ENCODE measurements at regions not wholly inside any gene's neighbourhood (a gene's known extent, or its start where the extent isn't known, plus 50 kb on each side); places are given as distances from the start of the nearest gene placed in this dataset.

DNA sequence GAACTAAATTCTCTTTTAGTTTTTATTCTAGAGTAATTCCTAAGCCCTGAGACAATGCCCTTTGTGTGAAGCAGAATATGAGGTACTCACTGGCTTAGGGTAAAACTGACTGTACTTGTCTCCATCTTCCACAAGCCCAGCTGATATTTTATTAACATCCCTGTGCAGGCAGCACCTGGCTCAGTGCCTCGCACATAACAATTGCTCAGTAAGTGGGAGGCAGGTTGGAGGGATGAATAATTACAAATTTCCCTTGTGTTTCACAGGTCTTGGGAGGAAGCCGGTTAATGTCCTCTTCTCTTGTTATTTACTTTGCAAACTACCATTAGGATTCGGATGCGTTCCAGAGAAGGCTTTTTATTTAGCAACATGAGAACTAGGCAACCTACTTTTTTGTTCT is 249.8 kb upstream of the FSHR start:
- H3K36me3 ChIP-seq (ENCODE audit: insufficient read depth, low read length): no peaks in the 10 kb centered on the region
- H3K4me3 ChIP-seq: no peak overlapping the region
- no peak overlapping the region for H3K9ac ChIP-seq (ENCODE audit: insufficient read length)
- H3K27ac ChIP-seq: no peak overlapping the region
- TF ChIP-seq EZH2 (IDR thresholded peaks at IDR 0.05) (no peak), POLR2AphosphoS5 (IDR thresholded peaks at IDR 0.05; ENCODE audit: borderline replicate concordance, low read depth, low read length) (no peak), FOXP2 (optimal IDR thresholded peaks at IDR 0.05; ENCODE audit: control extremely low read depth, extremely low read length, insufficient read depth) (no peak)
- DNase-seq (ENCODE audit: low read depth, low spot score): no peak
- H3K9me3 ChIP-seq (ENCODE audit: low read depth, low read length): no peaks in the 10 kb centered on the region

DNA sequence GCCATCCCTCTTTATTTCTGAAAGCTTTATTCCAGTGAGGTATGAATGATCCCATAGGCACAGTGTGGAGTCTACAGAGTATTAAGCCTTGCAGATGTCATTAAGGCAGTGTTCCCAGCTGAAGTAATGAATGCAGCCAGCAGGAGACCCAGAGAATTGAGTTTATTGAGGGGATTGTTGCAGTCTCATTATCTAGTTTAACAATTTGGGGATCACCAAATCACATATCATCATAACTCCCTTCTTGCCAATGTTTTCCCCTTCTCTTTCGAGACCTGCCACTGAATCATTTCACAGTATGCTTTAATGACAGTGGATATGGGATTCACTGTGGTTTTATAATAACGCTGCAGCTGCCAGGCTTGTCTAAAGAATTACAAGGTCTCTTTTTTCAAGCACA is 249.3 kb upstream of the FSHR start:
- no peak overlapping the region for H3K9ac ChIP-seq (ENCODE audit: insufficient read length)
- no peaks in the 10 kb centered on the region for H3K36me3 ChIP-seq (ENCODE audit: insufficient read depth, low read length)
- H3K9me3 ChIP-seq (ENCODE audit: low read depth, low read length): no peaks in the 10 kb centered on the region
- TF ChIP-seq POLR2AphosphoS5 (IDR thresholded peaks at IDR 0.05; ENCODE audit: borderline replicate concordance, low read depth, low read length): no peak
- no peak for TF ChIP-seq EZH2 (IDR thresholded peaks at IDR 0.05)
- TF ChIP-seq FOXP2 (optimal IDR thresholded peaks at IDR 0.05; ENCODE audit: control extremely low read depth, extremely low read length, insufficient read depth): no peak
- H3K27ac ChIP-seq: no peak overlapping the region
- H3K4me3 ChIP-seq: no peak overlapping the region
- DNase-seq (ENCODE audit: low read depth, low spot score): no peak

GRCh38 chr2:49379406-49379805 is 225.1 kb upstream of the FSHR start:
- H3K27ac ChIP-seq: no peak overlapping the region
- H3K4me3 ChIP-seq: no peak overlapping the region
- no peaks in the 10 kb centered on the region for H3K36me3 ChIP-seq (ENCODE audit: insufficient read depth, low read length)
- no peak for TF ChIP-seq FOXP2 (optimal IDR thresholded peaks at IDR 0.05; ENCODE audit: control extremely low read depth, extremely low read length, insufficient read depth)
- no peak for TF ChIP-seq EZH2 (IDR thresholded peaks at IDR 0.05)
- no peak for TF ChIP-seq POLR2AphosphoS5 (IDR thresholded peaks at IDR 0.05; ENCODE audit: borderline replicate concordance, low read depth, low read length)
- H3K9me3 ChIP-seq (ENCODE audit: low read depth, low read length): no peaks in the 10 kb centered on the region
- H3K9ac ChIP-seq (ENCODE audit: insufficient read length): no peak overlapping the region
- no peak for DNase-seq (ENCODE audit: low read depth, low spot score)

GRCh38 chr2:49371128-49371701 is 216.9 kb upstream of the FSHR start:
- Histone ChIP-seq H3K27ac (no peak overlapping the region), H3K4me3 (no peak overlapping the region), H3K9me3 (ENCODE audit: low read depth, low read length) (no peaks in the 10 kb centered on the region), H3K9ac (ENCODE audit: insufficient read length) (no peak overlapping the region), H3K36me3 (ENCODE audit: insufficient read depth, low read length) (no peaks in the 10 kb centered on the region)
- no peak for DNase-seq (ENCODE audit: low read depth, low spot score)
- TF ChIP-seq EZH2 (IDR thresholded peaks at IDR 0.05): no peak
- TF ChIP-seq POLR2AphosphoS5 (IDR thresholded peaks at IDR 0.05; ENCODE audit: borderline replicate concordance, low read depth, low read length): no peak
- no peak for TF ChIP-seq FOXP2 (optimal IDR thresholded peaks at IDR 0.05; ENCODE audit: control extremely low read depth, extremely low read length, insufficient read depth)

GRCh38 chr2:49369650-49370049 is 215.3 kb upstream of the FSHR start:
- Histone ChIP-seq H3K27ac (no peak overlapping the region), H3K9me3 (ENCODE audit: low read depth, low read length) (no peaks in the 10 kb centered on the region), H3K9ac (ENCODE audit: insufficient read length) (no peak overlapping the region), H3K4me3 (no peak overlapping the region), H3K36me3 (ENCODE audit: insufficient read depth, low read length) (no peaks in the 10 kb centered on the region)
- no peak for TF ChIP-seq EZH2 (IDR thresholded peaks at IDR 0.05)
- no peak for TF ChIP-seq FOXP2 (optimal IDR thresholded peaks at IDR 0.05; ENCODE audit: control extremely low read depth, extremely low read length, insufficient read depth)
- no peak for TF ChIP-seq POLR2AphosphoS5 (IDR thresholded peaks at IDR 0.05; ENCODE audit: borderline replicate concordance, low read depth, low read length)
- DNase-seq (ENCODE audit: low read depth, low spot score): no peak

DNA sequence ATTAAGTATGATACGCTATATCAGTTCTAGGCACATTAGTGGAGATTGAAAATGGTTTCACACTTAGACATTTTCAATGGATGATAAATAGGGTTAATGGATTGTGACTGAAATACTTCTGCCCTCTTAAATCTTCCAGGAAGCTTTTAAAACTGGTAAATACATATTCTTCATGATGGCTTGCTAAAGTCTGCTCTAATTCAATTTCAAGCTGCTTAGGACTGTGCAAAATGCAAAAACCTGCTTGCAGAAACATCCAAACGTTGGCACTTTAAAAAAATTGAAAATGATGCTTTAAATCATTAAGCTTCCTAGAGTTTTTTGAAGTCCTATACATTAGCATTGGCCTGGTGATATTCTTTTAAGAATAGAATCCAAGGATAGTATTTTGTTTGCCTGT is 214.8 kb upstream of the FSHR start:
- Histone ChIP-seq H3K27ac (no peak overlapping the region), H3K4me3 (no peak overlapping the region), H3K36me3 (ENCODE audit: insufficient read depth, low read length) (no peaks in the 10 kb centered on the region), H3K9me3 (ENCODE audit: low read depth, low read length) (no peaks in the 10 kb centered on the region), H3K9ac (ENCODE audit: insufficient read length) (no peak overlapping the region)
- DNase-seq (ENCODE audit: low read depth, low spot score): no peak
- TF ChIP-seq EZH2 (IDR thresholded peaks at IDR 0.05) (no peak), POLR2AphosphoS5 (IDR thresholded peaks at IDR 0.05; ENCODE audit: borderline replicate concordance, low read depth, low read length) (no peak), FOXP2 (optimal IDR thresholded peaks at IDR 0.05; ENCODE audit: control extremely low read depth, extremely low read length, insufficient read depth) (no peak)

GRCh38 chr2:49367003-49367402 is 212.7 kb upstream of the FSHR start:
- no peaks in the 10 kb centered on the region for H3K36me3 ChIP-seq (ENCODE audit: insufficient read depth, low read length)
- TF ChIP-seq POLR2AphosphoS5 (IDR thresholded peaks at IDR 0.05; ENCODE audit: borderline replicate concordance, low read depth, low read length) (no peak), FOXP2 (optimal IDR thresholded peaks at IDR 0.05; ENCODE audit: control extremely low read depth, extremely low read length, insufficient read depth) (no peak), EZH2 (IDR thresholded peaks at IDR 0.05) (no peak)
- no peak overlapping the region for H3K27ac ChIP-seq
- no peaks in the 10 kb centered on the region for H3K9me3 ChIP-seq (ENCODE audit: low read depth, low read length)
- no peak overlapping the region for H3K4me3 ChIP-seq
- DNase-seq (ENCODE audit: low read depth, low spot score): no peak
- no peak overlapping the region for H3K9ac ChIP-seq (ENCODE audit: insufficient read length)

DNA sequence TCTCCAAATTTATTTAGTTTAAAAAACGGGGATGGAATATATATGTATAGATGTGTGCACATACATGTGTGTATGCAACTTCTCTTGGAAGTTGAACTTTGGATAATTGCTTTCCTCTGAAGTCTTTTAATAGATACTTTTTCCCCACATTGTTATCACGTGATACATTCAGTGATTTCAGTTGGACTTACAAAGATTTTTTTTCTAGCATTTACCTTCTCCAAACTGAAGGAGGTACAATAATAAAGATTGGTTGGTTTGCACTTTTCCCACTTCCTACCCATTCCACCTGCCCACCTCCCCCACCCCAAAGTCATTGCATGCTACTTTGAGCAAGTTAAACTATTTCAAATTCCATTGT is 206.1 kb upstream of the FSHR start:
- no peaks in the 10 kb centered on the region for H3K9me3 ChIP-seq (ENCODE audit: low read depth, low read length)
- H3K9ac ChIP-seq (ENCODE audit: insufficient read length): no peak overlapping the region
- no peaks in the 10 kb centered on the region for H3K36me3 ChIP-seq (ENCODE audit: insufficient read depth, low read length)
- DNase-seq (ENCODE audit: low read depth, low spot score): no peak
- no peak for TF ChIP-seq EZH2 (IDR thresholded peaks at IDR 0.05)
- TF ChIP-seq FOXP2 (optimal IDR thresholded peaks at IDR 0.05; ENCODE audit: control extremely low read depth, extremely low read length, insufficient read depth): no peak
- TF ChIP-seq POLR2AphosphoS5 (IDR thresholded peaks at IDR 0.05; ENCODE audit: borderline replicate concordance, low read depth, low read length): no peak
- 0 out of 2 replicates have a peak overlapping the region, but pooled peaks have one; percentile 42 for H3K27ac ChIP-seq
- peak overlapping the region; percentile 37 for H3K4me3 ChIP-seq

All from SK-N-MC (cell line).